Hepatocyte (in vitro differentiated cells): ENCODE measurements at regions not wholly inside any gene's neighbourhood (a gene's known extent, or its start where the extent isn't known, plus 50 kb on each side); places are given as distances from the start of the nearest gene placed in this dataset.
A peak's percentile ranks its signal among the peaks of the same experiment; 100 is the strongest.

ENCODE experiments used
- DNase-seq: peaks from one replicate; pipeline ENCODE4 v3.0.0-alpha.2; 2016; ENCODE audit warnings: low spot score
- H2AFZ ChIP-seq: fragments of 200-600 bp; sonication (generic); 2 replicates; pipeline ENCODE4 v1.6.0; 2016; ENCODE audit warnings: antibody characterized with exemption, mild to moderate bottlenecking
- H3K27ac ChIP-seq: fragments of 200-600 bp; sonication (generic); 2 replicates; pipeline ENCODE4 v1.5.1; 2016; ENCODE audit warnings: mild to moderate bottlenecking
- H3K27me3 ChIP-seq: fragments of 200-600 bp; sonication (generic); 2 replicates; pipeline ENCODE4 v1.6.1; 2016
- H3K36me3 ChIP-seq: fragments of 200-600 bp; sonication (generic); replicated peaks from 2 replicates; pipeline ENCODE4 v1.5.1; 2016; ENCODE audit warnings: low read depth; ENCODE audit not compliant: insufficient read depth
- H3K4me1 ChIP-seq: fragments of 200-600 bp; sonication (generic); 2 replicates; pipeline ENCODE4 v1.5.1; 2016; ENCODE audit warnings: mild to moderate bottlenecking, moderate library complexity; ENCODE audit not compliant: insufficient read depth
- H3K4me2 ChIP-seq: fragments of 200-600 bp; sonication (generic); 2 replicates; pipeline ENCODE4 v1.6.0; 2016
- H3K4me3 ChIP-seq: fragments of 200-600 bp; sonication (generic); 2 replicates; pipeline ENCODE4 v1.5.1; 2016; ENCODE audit warnings: mild to moderate bottlenecking
- H3K79me2 ChIP-seq: fragments of 200-600 bp; sonication (generic); 2 replicates; pipeline ENCODE4 v1.6.0; 2017; ENCODE audit warnings: mild to moderate bottlenecking
- H3K9me2 ChIP-seq: fragments of 200-600 bp; sonication (generic); replicated peaks from 2 replicates; pipeline ENCODE4 v1.6.0; 2017; ENCODE audit warnings: mild to moderate bottlenecking; ENCODE audit not compliant: insufficient read depth
- H3K9me3 ChIP-seq: fragments of 200-600 bp; sonication (generic); 2 replicates; pipeline ENCODE4 v1.5.1; 2016; ENCODE audit warnings: low read depth, mild to moderate bottlenecking
- H4K20me1 ChIP-seq: fragments of 200-600 bp; sonication (generic); 2 replicates; pipeline ENCODE4 v1.6.0; 2016; ENCODE audit warnings: mild to moderate bottlenecking; ENCODE audit not compliant: insufficient read depth, poor library complexity, severe bottlenecking
- EZH2 ChIP-seq: fragments of 200-600 bp; sonication (generic); IDR thresholded peaks from 2 replicates; pipeline ENCODE4 v1.6.1; 2016; ENCODE audit warnings: antibody characterized with exemption, mild to moderate bottlenecking, borderline replicate concordance
- EZH2phosphoT487 ChIP-seq: fragments of 200-600 bp; sonication (generic); IDR thresholded peaks from one replicate; pipeline ENCODE4 v1.6.1; 2018; ENCODE audit warnings: antibody characterized with exemption, mild to moderate bottlenecking, low read depth, moderate library complexity; ENCODE audit not compliant: unreplicated experiment, severe bottlenecking
- WGBS: methylation state at CpG from one replicate; pipeline ENCODE4 v1.1.6; 2016; ENCODE audit warnings: low lambda C conversion rate; ENCODE audit errors: missing lambda C conversion rate; 5-methylcytosine and 5-hydroxymethylcytosine counted together
- TF ChIP-seq, protein P1 (sequence below): fragments of 200-600 bp; sonication (generic); IDR thresholded peaks from 2 replicates; pipeline ENCODE4 v1.5.1; 2016; ENCODE audit warnings: antibody characterized with exemption, mild to moderate bottlenecking; ENCODE audit not compliant: poor library complexity

DNA sequence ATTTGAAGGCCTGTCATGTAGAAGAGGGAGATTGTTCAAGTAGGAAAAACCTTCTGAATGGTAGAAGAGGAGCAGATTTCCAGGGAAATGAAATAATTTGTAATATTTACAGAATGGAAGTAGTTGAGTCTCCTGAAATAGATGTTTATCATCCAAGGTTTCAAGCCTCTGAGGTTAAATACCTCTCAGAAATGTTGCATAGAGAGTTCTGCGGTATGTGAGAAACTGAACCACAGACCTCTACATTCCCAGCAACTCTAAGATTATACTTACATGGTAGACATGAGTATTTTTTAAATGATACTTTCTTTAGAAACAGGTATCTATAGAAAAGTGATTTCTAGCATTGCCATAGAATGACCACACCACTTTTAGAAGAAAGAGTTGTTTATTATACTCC is 379.8 kb upstream of the FANCL start:
- 94% methylated on average over 1 of the region's 1 CpG for WGBS
- no peak overlapping the region for H3K4me2 ChIP-seq
- H2AFZ ChIP-seq, result no peak overlapping the region

GRCh38 chr2:58620093-58620492 is 379.0 kb upstream of the FANCL start:
- 79% methylated on average over 5 of the region's 5 CpGs for WGBS
- H3K4me3 ChIP-seq, result no peak overlapping the region
- H3K27ac ChIP-seq, result no peak overlapping the region
- H2AFZ ChIP-seq, result no peak overlapping the region
- peaks cover 3% of the 10 kb centered on the region for H3K9me2 ChIP-seq
- H4K20me1 ChIP-seq, result no peaks in the 10 kb centered on the region
- no peaks in the 10 kb centered on the region for H3K27me3 ChIP-seq
- H3K4me1 ChIP-seq, result no peaks in the 10 kb centered on the region
- no peak for DNase-seq
- no peaks in the 10 kb centered on the region for H3K36me3 ChIP-seq
- no peaks in the 10 kb centered on the region for H3K9me3 ChIP-seq
- no peaks in the 10 kb centered on the region for H3K79me2 ChIP-seq
- H3K4me2 ChIP-seq, result no peak overlapping the region
- TF ChIP-seq, protein P1, sequence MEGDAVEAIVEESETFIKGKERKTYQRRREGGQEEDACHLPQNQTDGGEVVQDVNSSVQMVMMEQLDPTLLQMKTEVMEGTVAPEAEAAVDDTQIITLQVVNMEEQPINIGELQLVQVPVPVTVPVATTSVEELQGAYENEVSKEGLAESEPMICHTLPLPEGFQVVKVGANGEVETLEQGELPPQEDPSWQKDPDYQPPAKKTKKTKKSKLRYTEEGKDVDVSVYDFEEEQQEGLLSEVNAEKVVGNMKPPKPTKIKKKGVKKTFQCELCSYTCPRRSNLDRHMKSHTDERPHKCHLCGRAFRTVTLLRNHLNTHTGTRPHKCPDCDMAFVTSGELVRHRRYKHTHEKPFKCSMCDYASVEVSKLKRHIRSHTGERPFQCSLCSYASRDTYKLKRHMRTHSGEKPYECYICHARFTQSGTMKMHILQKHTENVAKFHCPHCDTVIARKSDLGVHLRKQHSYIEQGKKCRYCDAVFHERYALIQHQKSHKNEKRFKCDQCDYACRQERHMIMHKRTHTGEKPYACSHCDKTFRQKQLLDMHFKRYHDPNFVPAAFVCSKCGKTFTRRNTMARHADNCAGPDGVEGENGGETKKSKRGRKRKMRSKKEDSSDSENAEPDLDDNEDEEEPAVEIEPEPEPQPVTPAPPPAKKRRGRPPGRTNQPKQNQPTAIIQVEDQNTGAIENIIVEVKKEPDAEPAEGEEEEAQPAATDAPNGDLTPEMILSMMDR, result no peak
- TF ChIP-seq EZH2 (no peak), EZH2phosphoT487 (no peak)

More for the DNA sequence above, 379.8 kb upstream of the FANCL start:
- Histone ChIP-seq H3K9me3 (no peaks in the 10 kb centered on the region), H3K79me2 (no peaks in the 10 kb centered on the region), H4K20me1 (no peaks in the 10 kb centered on the region), H3K4me1 (no peaks in the 10 kb centered on the region), H3K27me3 (no peaks in the 10 kb centered on the region), H3K36me3 (no peaks in the 10 kb centered on the region), H3K9me2 (peaks cover 3% of the 10 kb centered on the region), H3K4me3 (no peak overlapping the region), H3K27ac (no peak overlapping the region)
- TF ChIP-seq EZH2 (no peak), EZH2phosphoT487 (no peak)
- TF ChIP-seq, protein P1, result no peak
- DNase-seq, result no peak

DNA sequence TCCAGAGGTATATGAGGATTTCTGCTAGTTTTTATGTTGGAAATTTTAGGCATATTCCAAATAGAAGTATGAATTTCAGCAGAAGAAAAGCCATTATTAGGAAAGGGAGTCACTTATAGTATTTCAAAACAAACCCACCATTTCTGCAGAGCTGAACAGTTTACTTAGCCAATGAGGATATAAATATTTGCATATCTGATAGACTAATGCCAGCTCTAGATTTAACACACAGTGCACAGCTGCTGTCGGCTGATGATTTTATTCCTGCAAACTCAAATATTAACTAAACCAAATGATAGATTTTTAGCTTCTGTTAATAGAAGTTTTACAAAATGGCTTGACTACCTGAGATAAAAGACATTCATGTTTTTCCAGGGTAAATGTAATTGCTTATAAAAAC is 375.8 kb upstream of the FANCL start:
- H3K27me3 ChIP-seq, result no peaks in the 10 kb centered on the region
- H3K4me2 ChIP-seq, result no peak overlapping the region
- no peak for DNase-seq
- no peaks in the 10 kb centered on the region for H3K9me3 ChIP-seq
- TF ChIP-seq EZH2 (no peak), EZH2phosphoT487 (no peak)
- TF ChIP-seq, protein P1, result no peak
- H3K27ac ChIP-seq, result no peak overlapping the region
- no peaks in the 10 kb centered on the region for H4K20me1 ChIP-seq
- no peaks in the 10 kb centered on the region for H3K9me2 ChIP-seq
- 44% methylated on average over 1 of the region's 1 CpG for WGBS
- no peaks in the 10 kb centered on the region for H3K79me2 ChIP-seq
- H3K36me3 ChIP-seq, result no peaks in the 10 kb centered on the region
- no peak overlapping the region for H3K4me3 ChIP-seq
- H2AFZ ChIP-seq, result no peak overlapping the region
- no peaks in the 10 kb centered on the region for H3K4me1 ChIP-seq

DNA sequence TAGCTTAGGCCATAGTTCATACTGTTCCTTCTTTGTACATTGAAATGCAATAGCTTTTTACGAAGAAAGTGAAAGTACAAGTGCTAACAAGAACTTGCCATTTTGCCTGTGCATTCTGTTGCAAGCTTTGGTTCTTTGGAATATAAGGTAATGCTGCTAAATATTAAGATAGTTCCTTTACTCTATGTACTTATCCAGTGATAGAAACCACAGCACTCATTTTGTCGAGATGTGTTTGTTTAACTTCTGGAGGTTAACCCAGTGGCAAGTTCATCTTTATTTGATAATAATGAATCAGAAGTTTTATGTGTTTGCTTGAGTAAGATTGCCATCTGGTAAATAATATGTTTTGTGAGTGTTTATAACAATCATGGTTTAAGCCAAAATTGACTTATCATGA is 373.1 kb upstream of the FANCL start:
- Histone ChIP-seq H3K9me2 (no peaks in the 10 kb centered on the region), H3K27ac (no peak overlapping the region), H3K4me1 (no peaks in the 10 kb centered on the region), H3K79me2 (no peaks in the 10 kb centered on the region), H2AFZ (peak overlapping the region; percentile 1), H3K4me2 (peak overlapping the region; percentile 40), H3K36me3 (no peaks in the 10 kb centered on the region), H3K9me3 (no peaks in the 10 kb centered on the region), H4K20me1 (no peaks in the 10 kb centered on the region), H3K27me3 (no peaks in the 10 kb centered on the region), H3K4me3 (no peak overlapping the region)
- WGBS, result 61% methylated on average over 2 of the region's 2 CpGs
- TF ChIP-seq EZH2phosphoT487 (no peak), EZH2 (no peak)
- TF ChIP-seq, protein P1, result no peak
- DNase-seq, result no peak
